GM21529 (cell line): ENCODE measurements at regions not wholly inside any gene's neighbourhood (a gene's known extent, or its start where the extent isn't known, plus 50 kb on each side); places are given as distances from the start of the nearest gene placed in this dataset.

Source experiments
- ATAC-seq: cut with Tn5 transposase; IDR thresholded peaks from one replicate; pipeline ENCODE4 v1.9.1; 2021; ENCODE audit not compliant: unreplicated experiment

GRCh38 chr10:60572511-60573194 is 183.0 kb upstream of the ANK3 start:
- ATAC-seq = no peak

- ATAC-seq = no peak
Measured at GRCh38 chr10:60570896-60571295, 181.2 kb upstream of the ANK3 start.

- ATAC-seq = no peak
Measured at GRCh38 chr10:60570272-60570865, 180.7 kb upstream of the ANK3 start.

- ATAC-seq = no peak
Measured at GRCh38 chr10:60569681-60570080, 180.0 kb upstream of the ANK3 start.

GRCh38 chr10:60566096-60566495 is 176.4 kb upstream of the ANK3 start:
- no peak for ATAC-seq

GRCh38 chr10:60565492-60565891 is 175.8 kb upstream of the ANK3 start:
- no peak for ATAC-seq

- ATAC-seq = no peak
Measured at GRCh38 chr10:60564475-60564874, 174.8 kb upstream of the ANK3 start.

- ATAC-seq = no peak
Measured at GRCh38 chr10:60560451-60560850, 170.8 kb upstream of the ANK3 start.

- no peak for ATAC-seq
Measured at GRCh38 chr10:60555700-60556099, 166.0 kb upstream of the ANK3 start.

GRCh38 chr10:60549686-60550085 is 160.0 kb upstream of the ANK3 start:
- ATAC-seq = no peak

GRCh38 chr10:60542657-60543056 is 153.0 kb upstream of the ANK3 start:
- no peak for ATAC-seq

- no peak for ATAC-seq
Measured at GRCh38 chr10:60541451-60541850, 151.8 kb upstream of the ANK3 start.

GRCh38 chr10:60537697-60538096 is 148.0 kb upstream of the ANK3 start:
- no peak for ATAC-seq

GRCh38 chr10:60536529-60537114 is 146.9 kb upstream of the ANK3 start:
- no peak for ATAC-seq

- no peak for ATAC-seq
Measured at GRCh38 chr10:60535427-60535826, 145.8 kb upstream of the ANK3 start.

- no peak for ATAC-seq
Measured at GRCh38 chr10:60534761-60535389, 145.2 kb upstream of the ANK3 start.

GRCh38 chr10:60532696-60533468 is 143.2 kb upstream of the ANK3 start:
- ATAC-seq = no peak

- ATAC-seq = no peak
Measured at GRCh38 chr10:60531006-60531405, 141.3 kb upstream of the ANK3 start.

GRCh38 chr10:60527676-60528075 is 138.0 kb upstream of the ANK3 start:
- ATAC-seq = no peak

GRCh38 chr10:60525716-60526585 is 136.3 kb upstream of the ANK3 start:
- ATAC-seq = no peak
